K562 (cell line): ENCODE measurements at regions not wholly inside any gene's neighbourhood (a gene's known extent, or its start where the extent isn't known, plus 50 kb on each side); places are given as distances from the start of the nearest gene placed in this dataset.

ENCODE experiments used
- ATAC-seq: fragments of 200-7000 bp; cut with Tn5 transposase; 3 replicates; pipeline ENCODE4 v1.9.1; 2020; ENCODE audit warnings: moderate library complexity
- BruUV-seq: library from RNA; stranded (reverse); fragments of 400-500 nt; replicated peaks from 2 replicates; lab custom pipeline; 2021; lab: Mats Ljungman, UMichigan
- CTCF ChIA-PET: fragments of 300-600 bp; formaldehyde crosslinking; extraction: SDS; loops from one replicate; lab custom pipeline; 2021; ENCODE audit warnings: low intra/inter-chr PET ratio; lab: Yijun Ruan, JAX
- POLR2A ChIA-PET: fragments of 300-600, 350-650 bp; sonication (Branson Sonifier 250); formaldehyde crosslinking; extraction: SDS; loops from one replicate; lab custom pipeline; 2021; ENCODE audit warnings: antibody characterized with exemption, inconsistent platforms; lab: Yijun Ruan, JAX
- DNase-seq, 4 experiments: peaks; one replicate each; pipeline versions ENCODE4 v3.0.0 to v3.0.0-alpha.2; 2011 to 2018; ENCODE audit warnings: low spot score in 3 of 4, mixed read lengths in 3 of 4; ENCODE audit errors: extremely low read depth in 1 of 4
- FAIRE-seq: peaks from 2 replicates; lab custom pipeline; 2011; peaks lifted over from hg19 to GRCh38; lab: Jason Lieb, UNC
- H2AFZ ChIP-seq: 2 replicates; pipeline ENCODE4 v1.6.0; 2011; ENCODE audit warnings: low read depth, low read length, control low read depth, inconsistent platforms
- H3K27ac ChIP-seq: fragments of 200-600 bp; 3 replicates; pipeline ENCODE4 v1.8.0; 2011; ENCODE audit warnings: low read depth, mild to moderate bottlenecking, control low read depth, inconsistent platforms, low read length, moderate library complexity, mixed read lengths; ENCODE audit errors: extremely low read depth
- H3K27me3 ChIP-seq, 2 experiments: fragments of 300-600 bp in 1 of 2; 2 replicates in 1 of 2; 3 replicates in 1 of 2; pipeline versions ENCODE4 v1.6.0 to v1.8.0; 2011; ENCODE audit warnings: inconsistent platforms in 2 of 2, low read length in 2 of 2, mild to moderate bottlenecking in 1 of 2, mixed read lengths in 1 of 2, moderate library complexity in 1 of 2; ENCODE audit not compliant: control insufficient read depth in 2 of 2, insufficient read depth in 2 of 2
- H3K36me3 ChIP-seq: fragments of 300-600 bp; 3 replicates; pipeline ENCODE4 v1.8.0; 2011; ENCODE audit warnings: mild to moderate bottlenecking, low read length, inconsistent platforms; ENCODE audit not compliant: control insufficient read depth, insufficient read depth
- H3K4me1 ChIP-seq, 2 experiments: fragments of 200-600 bp in 1 of 2; replicated peaks in 1 of 2; 2 replicates in 1 of 2; 3 replicates in 1 of 2; pipeline versions ENCODE4 v1.5.1 to v1.8.0; 2011; ENCODE audit warnings: inconsistent platforms in 2 of 2, low read length in 2 of 2, mild to moderate bottlenecking in 1 of 2, mixed read lengths in 1 of 2, moderate library complexity in 1 of 2; ENCODE audit not compliant: control insufficient read depth in 2 of 2, insufficient read depth in 2 of 2
- H3K4me2 ChIP-seq: 2 replicates; pipeline ENCODE4 v1.6.1; 2011; ENCODE audit warnings: low read length, control low read depth, inconsistent platforms, mixed read lengths; ENCODE audit not compliant: insufficient read depth
- H3K4me3 ChIP-seq: fragments of 200-600 bp; sonication (generic), shearing (Covaris generic); 2 replicates; pipeline ENCODE4 v1.5.1; 2016; ENCODE audit warnings: control low read depth, inconsistent platforms
- H3K79me2 ChIP-seq: fragments of 200-600 bp; 3 replicates; pipeline ENCODE4 v1.8.0; 2011; ENCODE audit warnings: low read length, inconsistent platforms; ENCODE audit not compliant: control insufficient read depth, insufficient read depth
- H3K9ac ChIP-seq, 2 experiments: 2 replicates each; pipeline versions ENCODE4 v1.6.0 to v1.6.1; 2011; ENCODE audit warnings: low read depth in 2 of 2, low read length in 2 of 2, control low read depth in 1 of 2, inconsistent platforms in 1 of 2, mild to moderate bottlenecking in 1 of 2, mixed read lengths in 1 of 2; ENCODE audit not compliant: insufficient read depth in 1 of 2
- H3K9me1 ChIP-seq: one replicate; pipeline ENCODE4 v1.6.0; 2011; ENCODE audit warnings: inconsistent platforms, mild to moderate bottlenecking, low read length, moderate library complexity; ENCODE audit not compliant: control insufficient read depth, insufficient read depth
- H3K9me3 ChIP-seq: replicated peaks from 2 replicates; pipeline ENCODE4 v1.5.1; 2011; ENCODE audit warnings: low read depth, low read length, inconsistent platforms; ENCODE audit not compliant: control insufficient read depth, insufficient read depth
- H4K20me1 ChIP-seq: replicated peaks from 2 replicates; pipeline ENCODE4 v1.6.1; 2011; ENCODE audit warnings: low read length, inconsistent platforms, mixed read lengths; ENCODE audit not compliant: control insufficient read depth, insufficient read depth
- DMBX1 ChIP-seq: fragments of 250-450 bp; sonication (Bioruptor Pico); IDR thresholded peaks from 2 replicates; pipeline ENCODE4 v1.8.0; 2022; ENCODE audit warnings: inconsistent platforms, mild to moderate bottlenecking, moderate library complexity, borderline replicate concordance
- HNRNPH1 ChIP-seq: fragments of 200-400 bp; formaldehyde crosslinking; optimal IDR thresholded peaks from 2 replicates; pipeline ENCODE3; 2017; ENCODE audit warnings: low read depth, mild to moderate bottlenecking, low read length, moderate library complexity
- KLF6 ChIP-seq: fragments of 250-450 bp; sonication (Bioruptor Pico); IDR thresholded peaks from 2 replicates; pipeline ENCODE4 v1.4.0; 2020; ENCODE audit warnings: mild to moderate bottlenecking, moderate library complexity, borderline replicate concordance
- ZNF316 ChIP-seq: fragments of 450-650 bp; IDR thresholded peaks from 2 replicates; pipeline ENCODE4 v1.6.1; 2016
- ZNF354B ChIP-seq: fragments of 250-450 bp; sonication (Bioruptor Pico); IDR thresholded peaks from 2 replicates; pipeline ENCODE4 v1.4.0; 2020
- ZNF384 ChIP-seq: IDR thresholded peaks from 2 replicates; pipeline ENCODE4 v1.6.1; 2012; ENCODE audit warnings: low read depth, low read length, improper control_type of control experiment
- WGBS: fragments of 100-300 bp; shearing (Covaris generic); methylation state at CpG from one replicate; pipeline ENCODE4 v1.1.6; 2016; ENCODE audit warnings: low coverage, mixed read lengths; ENCODE audit not compliant: insufficient coverage; ENCODE audit errors: missing lambda C conversion rate; 5-methylcytosine and 5-hydroxymethylcytosine counted together
- in situ Hi-C: fragments of 300-500 bp; cut with MboI; formaldehyde crosslinking; loops from 4 replicates; pipeline ENCODE4 v1.15.0; 2018; ENCODE audit warnings: inconsistent platforms, mixed read lengths
- intact Hi-C: fragments of 100-400 bp; cut with micrococcal nuclease; formaldehyde crosslinking; loops from 2 replicates; pipeline ENCODE4 v1.14.2; 2022
- TF ChIP-seq, protein P1 (sequence below): sonication (generic); formaldehyde crosslinking; IDR thresholded peaks from 2 replicates; pipeline ENCODE4 v1.8.1; 2022; ENCODE audit warnings: missing genetic modification reagents

- POLR2A ChIA-PET = no interaction called here
- no peak for FAIRE-seq
- no peak overlapping the region for H2AFZ ChIP-seq
Measured at GRCh38 chr6:50330347-50330746, 280.6 kb upstream of the DEFB112 start.

GRCh38 chr6:50330963-50331362 lies 281.2 kb upstream of the DEFB112 start:
- Histone ChIP-seq H3K9me3 (peaks cover 3% of the 10 kb centered on the region; the same call in 1 of the 2 replicates), H3K4me3 (no peak overlapping the region), H3K36me3 (no peaks in the 10 kb centered on the region), H3K27ac (no peak overlapping the region), H2AFZ (no peak overlapping the region)
- FAIRE-seq (no peak), DNase-seq (no peak), ATAC-seq (no peak)
- TF ChIP-seq HNRNPH1 = no peak
- TF ChIP-seq ZNF384 = no peak
- TF ChIP-seq KLF6 = no peak
- TF ChIP-seq DMBX1 = no peak
- no peak for TF ChIP-seq ZNF354B
- TF ChIP-seq, all 486 proteins: peak for 0
- H3K4me1 ChIP-seq = no peaks in the 10 kb centered on the region
- H3K9me1 ChIP-seq = no peaks in the 10 kb centered on the region
- POLR2A ChIA-PET = no interaction called here
- 1% methylated on average over 3 of the region's 3 CpGs for WGBS
- no peak overlapping the region for H3K9ac ChIP-seq
- H3K79me2 ChIP-seq = no peaks in the 10 kb centered on the region
- H3K4me2 ChIP-seq = no peak overlapping the region
- no peaks in the 10 kb centered on the region for H4K20me1 ChIP-seq
- in situ Hi-C loops = no loop called here
- CTCF ChIA-PET = no interaction called here
- BruUV-seq = no TSS peak
- intact Hi-C loops = no loop called here
- H3K27me3 ChIP-seq = no peaks in the 10 kb centered on the region

More at GRCh38 chr6:50330347-50330746, 280.6 kb upstream of the DEFB112 start:
- no peak overlapping the region for H3K4me3 ChIP-seq
- H3K27ac ChIP-seq = no peak overlapping the region
- no peak for ATAC-seq
- no peaks in the 10 kb centered on the region for H4K20me1 ChIP-seq
- no peaks in the 10 kb centered on the region for H3K79me2 ChIP-seq
- WGBS = 0% methylated on average over 2 of the region's 2 CpGs
- no peaks in the 10 kb centered on the region for H3K36me3 ChIP-seq
- peaks cover 3% of the 10 kb centered on the region; the same call in 1 of the 2 replicates for H3K9me3 ChIP-seq
- no peak overlapping the region for H3K4me2 ChIP-seq
- H3K27me3 ChIP-seq = no peaks in the 10 kb centered on the region
- H3K9me1 ChIP-seq = no peaks in the 10 kb centered on the region
- H3K4me1 ChIP-seq = no peaks in the 10 kb centered on the region
- peak; percentile 43; the same call in 1 of the 2 replicates for TF ChIP-seq ZNF316
- TF ChIP-seq, protein P1, sequence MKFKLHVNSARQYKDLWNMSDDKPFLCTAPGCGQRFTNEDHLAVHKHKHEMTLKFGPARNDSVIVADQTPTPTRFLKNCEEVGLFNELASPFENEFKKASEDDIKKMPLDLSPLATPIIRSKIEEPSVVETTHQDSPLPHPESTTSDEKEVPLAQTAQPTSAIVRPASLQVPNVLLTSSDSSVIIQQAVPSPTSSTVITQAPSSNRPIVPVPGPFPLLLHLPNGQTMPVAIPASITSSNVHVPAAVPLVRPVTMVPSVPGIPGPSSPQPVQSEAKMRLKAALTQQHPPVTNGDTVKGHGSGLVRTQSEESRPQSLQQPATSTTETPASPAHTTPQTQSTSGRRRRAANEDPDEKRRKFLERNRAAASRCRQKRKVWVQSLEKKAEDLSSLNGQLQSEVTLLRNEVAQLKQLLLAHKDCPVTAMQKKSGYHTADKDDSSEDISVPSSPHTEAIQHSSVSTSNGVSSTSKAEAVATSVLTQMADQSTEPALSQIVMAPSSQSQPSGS (CRISPR knock-in tag) = no peak
- in situ Hi-C loops = no loop called here
- CTCF ChIA-PET = no interaction called here
- no peak overlapping the region for H3K9ac ChIP-seq
- intact Hi-C loops = no loop called here
- no TSS peak for BruUV-seq
- DNase-seq = no peak
